ENCODE measurements at regions not wholly inside any gene's neighbourhood (a gene's known extent, or its start where the extent isn't known, plus 50 kb on each side); places are given as distances from the start of the nearest gene placed in this dataset.
"Not testable (repeated sequence)": the region's sequence is repeated elsewhere in the genome, so short reads cannot be mapped to it uniquely, and the experiment has no call there.

DNA sequence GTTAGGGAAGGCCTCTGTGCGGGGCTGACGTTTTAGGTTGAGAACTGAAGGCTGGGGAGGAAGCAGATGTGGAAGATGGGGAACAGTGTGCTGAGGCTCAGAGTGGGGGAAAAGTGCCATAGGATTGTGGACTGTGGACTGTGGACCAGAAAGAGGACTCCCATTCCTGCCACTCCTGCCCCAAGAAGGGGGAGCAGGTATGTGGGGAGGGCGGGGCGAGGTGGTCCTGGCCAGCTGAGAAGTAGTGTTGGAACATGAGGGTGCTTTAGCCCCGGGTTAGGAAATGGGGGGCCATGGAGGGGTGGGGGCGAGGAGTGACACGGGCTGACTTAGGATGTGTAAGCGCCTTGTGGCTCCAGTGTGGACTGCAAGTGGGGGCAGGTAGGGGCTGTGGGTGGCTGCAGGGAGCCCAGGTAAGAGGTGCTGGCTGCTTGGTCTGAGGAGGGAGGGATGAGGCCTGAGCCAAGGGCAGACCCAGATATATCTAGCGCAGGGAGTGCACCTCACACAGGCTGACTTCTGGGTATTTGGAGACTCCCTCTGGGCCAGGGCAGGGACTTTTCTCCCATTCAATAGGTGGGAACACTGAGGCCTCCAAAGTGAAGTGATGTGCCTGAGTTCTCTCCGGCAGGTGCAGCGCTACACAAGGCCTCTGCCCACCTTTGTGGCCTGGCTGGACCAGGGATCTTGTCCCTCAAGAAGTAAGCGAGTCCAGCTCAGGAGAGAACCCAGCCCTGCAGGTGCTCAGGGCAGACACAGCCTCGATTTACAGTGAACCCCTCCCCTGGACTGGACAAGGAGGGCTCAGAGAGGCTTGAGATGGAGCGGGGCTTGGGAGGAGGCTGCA is 76.6 kb upstream of the TOX2 start:
- DNase-seq (ENCODE audit: low read depth), result no peak

- DNase-seq (ENCODE audit: low read depth), result no peak
These were observed 77.9 kb upstream of the TOX2 start for GRCh38 chr20:43836790-43837189.

- no peak for DNase-seq (ENCODE audit: low read depth)
These were observed 78.6 kb upstream of the TOX2 start for GRCh38 chr20:43835944-43836508.

DNA sequence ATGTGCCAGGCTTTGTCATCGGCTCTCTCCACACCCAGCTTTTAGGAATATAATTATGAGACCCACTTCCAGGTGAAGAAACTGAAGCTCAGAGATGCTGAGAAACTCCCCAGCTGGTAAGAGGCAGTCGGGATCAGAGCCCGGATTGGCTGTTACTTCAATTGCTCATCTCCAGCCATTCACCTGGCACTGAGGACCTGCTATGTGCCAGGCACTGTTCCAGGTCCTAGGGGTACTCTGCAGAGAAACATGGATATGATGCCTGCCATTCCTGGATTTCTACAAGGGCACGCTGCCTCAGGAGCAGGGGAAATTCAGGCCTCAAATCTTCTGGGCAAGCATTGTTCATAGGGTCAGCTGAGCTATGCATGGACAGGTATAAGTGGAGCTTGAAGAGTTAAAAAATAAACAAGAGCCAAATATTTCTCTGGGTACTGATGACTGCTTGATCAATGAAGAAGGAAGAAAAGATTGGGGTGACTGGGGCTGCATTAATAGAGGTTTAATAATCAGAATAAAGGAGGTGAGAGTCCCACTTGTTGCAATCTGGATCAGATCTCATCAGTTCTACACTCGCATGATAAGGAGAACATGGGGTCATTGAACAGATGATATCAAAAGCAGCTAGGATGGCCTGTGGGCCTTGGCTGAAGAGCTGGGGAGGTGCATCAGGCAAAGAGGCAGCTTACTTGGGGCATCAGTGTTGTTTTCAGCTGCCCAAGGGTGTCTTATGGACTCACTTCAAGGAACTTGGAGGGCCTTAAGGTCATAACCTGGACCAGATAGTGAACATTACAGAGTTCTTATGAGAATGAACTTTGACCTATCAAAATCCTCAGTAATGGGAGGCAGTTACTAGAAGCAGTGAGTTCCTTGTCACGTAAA is 80.9 kb upstream of the TOX2 start:
- DNase-seq (ENCODE audit: low read depth), result no peak

GRCh38 chr20:43832961-43833360 is 81.7 kb upstream of the TOX2 start:
- no peak for DNase-seq (ENCODE audit: low read depth)

DNA sequence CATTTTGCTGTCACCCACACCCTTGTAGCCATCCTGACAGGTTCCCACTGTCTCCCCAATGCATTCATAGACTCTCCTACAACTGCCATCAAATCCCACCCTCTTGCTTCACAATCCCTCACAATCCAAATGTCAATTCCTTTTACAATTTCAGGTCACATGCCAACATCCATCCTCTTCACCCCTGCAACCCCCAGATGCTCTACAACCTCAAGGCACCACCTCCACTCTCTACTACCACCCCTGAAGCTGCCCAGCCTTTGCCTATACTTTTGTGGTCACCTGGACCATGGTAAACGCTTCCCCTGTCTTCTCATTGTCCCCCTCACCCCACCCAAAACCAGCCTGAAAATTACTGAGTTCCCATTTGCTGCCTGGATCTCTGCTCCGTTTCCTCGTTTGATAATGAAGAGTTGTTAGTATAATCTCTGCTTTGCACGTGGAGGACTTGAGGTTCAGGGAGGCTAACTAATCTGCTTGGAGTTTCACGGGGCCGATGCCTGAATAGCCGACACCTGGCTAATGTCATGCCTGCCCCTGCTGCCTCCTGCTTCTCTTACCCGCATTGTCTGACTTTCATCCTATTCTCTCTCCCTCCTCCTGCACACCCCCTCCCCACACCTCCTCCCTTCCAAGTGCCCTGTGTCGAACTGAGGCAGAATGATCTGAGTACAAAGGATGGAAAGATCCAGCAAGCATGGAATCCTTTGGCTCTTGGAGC is 82.4 kb upstream of the TOX2 start:
- DNase-seq (ENCODE audit: low read depth), result no peak

DNA sequence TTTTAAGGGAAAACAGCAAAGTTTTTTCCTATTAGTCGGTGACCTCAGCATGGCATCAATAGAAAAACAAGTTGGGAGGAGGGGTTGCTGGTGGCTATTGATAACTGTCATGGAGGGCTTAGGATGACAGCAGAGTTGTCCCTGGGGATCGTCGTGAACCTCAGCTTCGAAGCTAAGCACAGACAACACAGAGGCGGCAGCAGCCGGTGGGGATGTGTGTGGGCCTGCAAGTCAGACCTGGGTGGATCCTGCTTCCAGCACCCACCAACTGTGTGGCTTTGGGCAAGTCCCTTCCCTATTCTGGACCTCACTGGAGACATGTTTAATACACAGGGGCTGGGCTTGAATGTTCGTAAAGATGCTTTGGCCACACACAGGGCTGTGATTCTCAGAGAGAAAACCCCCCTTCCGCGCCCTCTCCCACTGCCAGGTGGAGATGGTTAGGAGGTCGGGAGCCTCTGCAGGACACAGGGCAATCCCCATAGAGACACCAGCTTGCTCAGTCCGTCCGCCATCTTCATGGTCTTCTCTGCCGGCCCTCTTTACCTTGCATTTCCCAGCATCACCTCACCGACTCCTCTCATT is 83.1 kb upstream of the TOX2 start:
- no peak for DNase-seq (ENCODE audit: low read depth)

DNA sequence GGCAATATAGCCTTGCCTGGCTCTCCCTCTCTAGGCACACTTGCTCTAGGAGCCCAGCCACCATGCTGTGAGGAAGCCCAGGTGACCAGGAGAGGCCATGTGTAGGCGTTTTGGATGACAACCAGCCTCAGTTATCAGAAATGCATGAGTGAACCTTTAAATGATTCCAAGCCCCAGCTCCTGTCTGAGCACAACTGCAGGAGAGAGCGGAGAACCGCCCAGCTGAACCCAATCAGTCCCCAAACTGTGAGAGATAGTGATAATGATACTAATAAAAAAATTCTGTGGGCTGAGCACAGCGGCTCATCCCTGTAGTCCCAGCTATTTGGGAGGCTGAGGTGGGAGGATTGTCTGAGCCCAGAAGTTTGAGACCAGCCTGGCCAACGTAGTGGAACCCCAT is 83.8 kb upstream of the TOX2 start:
- no peak for DNase-seq (ENCODE audit: low read depth)

- no peak for DNase-seq (ENCODE audit: low read depth)
These were observed 84.5 kb upstream of the TOX2 start for GRCh38 chr20:43829951-43830690.

- no peak for DNase-seq (ENCODE audit: low read depth)
These were observed 86.6 kb upstream of the TOX2 start for GRCh38 chr20:43827940-43828562.

- not testable (repeated sequence) for DNase-seq (ENCODE audit: low read depth)
These were observed 87.7 kb upstream of the TOX2 start for GRCh38 chr20:43826943-43827342.

DNA sequence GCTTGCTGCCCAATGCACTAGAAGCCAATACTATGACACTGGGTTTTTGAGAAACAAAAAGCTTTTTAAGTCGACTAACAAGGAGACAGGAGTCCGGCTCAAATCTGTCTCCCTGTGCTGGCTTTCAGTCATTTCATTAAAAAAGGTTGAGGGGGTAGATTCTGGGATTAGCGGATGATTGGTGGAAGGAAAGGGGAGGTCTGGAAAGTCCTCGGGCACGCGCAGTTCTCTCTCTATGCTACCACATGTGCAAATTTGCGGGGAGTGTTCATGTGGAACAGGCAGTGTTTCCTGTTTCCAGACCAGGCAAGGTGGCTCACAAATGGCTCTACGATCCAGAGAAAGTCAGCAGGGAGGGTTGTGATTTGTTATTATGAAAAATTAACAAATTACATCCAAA is 89.1 kb upstream of the TOX2 start:
- no peak for DNase-seq (ENCODE audit: low read depth)

DNA sequence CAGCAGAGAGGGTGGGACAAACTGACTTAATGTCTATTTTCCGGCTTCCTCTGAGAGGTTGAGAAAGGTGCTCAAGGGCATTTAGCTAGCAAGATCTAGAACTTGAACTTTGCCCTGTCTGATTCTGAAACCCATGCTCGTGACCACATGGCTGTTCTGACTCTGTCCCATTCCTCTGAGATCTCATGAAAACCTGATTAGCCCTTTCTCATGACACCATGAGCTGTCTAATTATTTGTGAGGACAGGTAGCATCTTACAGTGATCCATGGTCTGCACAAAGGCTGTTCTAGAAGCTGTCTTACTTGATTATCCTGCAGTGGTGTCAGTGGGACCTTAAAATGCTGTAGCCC is 89.6 kb upstream of the TOX2 start:
- no peak for DNase-seq (ENCODE audit: low read depth)

GRCh38 chr20:43824309-43825050 is 90.2 kb upstream of the TOX2 start:
- no peak for DNase-seq (ENCODE audit: low read depth)

- no peak for DNase-seq (ENCODE audit: low read depth)
These were observed 92.9 kb upstream of the TOX2 start for GRCh38 chr20:43821795-43822194.

DNA sequence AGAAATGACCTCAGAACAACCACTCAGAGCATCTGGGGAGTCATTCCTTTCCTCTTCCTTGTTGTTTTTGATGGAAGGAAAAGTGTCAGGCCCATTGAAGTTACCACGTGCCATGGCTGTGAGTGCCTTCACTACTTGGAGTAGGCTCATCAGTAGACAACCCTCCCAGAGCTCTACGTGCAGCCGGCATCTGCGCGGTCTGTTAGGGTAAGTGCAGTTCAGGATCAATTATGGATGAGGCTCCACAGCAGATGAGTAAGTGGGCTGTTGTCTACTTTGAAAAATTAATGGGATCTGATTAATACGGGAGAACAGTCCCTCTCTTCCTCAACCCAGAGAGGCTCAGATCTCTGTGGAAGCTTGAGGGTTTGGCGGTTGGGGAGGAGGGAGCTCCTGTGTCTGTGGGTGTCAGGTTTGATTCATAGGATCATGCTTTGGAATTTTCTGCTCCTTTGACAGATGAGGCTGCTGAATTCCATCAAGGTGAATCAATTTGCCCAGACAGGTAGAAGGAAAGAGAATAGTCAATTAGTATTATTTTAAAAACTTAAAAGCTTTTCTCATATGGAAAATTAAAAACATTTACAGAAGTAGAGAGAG is 93.8 kb upstream of the TOX2 start:
- no peak for DNase-seq (ENCODE audit: low read depth)

GRCh38 chr20:43812216-43812615 is 85.4 kb upstream of the GTSF1L start:
- no peak for DNase-seq (ENCODE audit: low read depth)

GRCh38 chr20:43809206-43809819 is 82.5 kb upstream of the GTSF1L start:
- no peak for DNase-seq (ENCODE audit: low read depth)

- no peak for DNase-seq (ENCODE audit: low read depth)
These were observed 78.0 kb upstream of the GTSF1L start for GRCh38 chr20:43804781-43805180.

Measured in activated gamma-delta T cell treated with anti-CD3 and anti-CD28 coated beads, Interleukin-2, amount 50 U/mL, for 16 hours (primary cell).